HG03097 (cell line): ENCODE measurements at regions not wholly inside any gene's neighbourhood (a gene's known extent, or its start where the extent isn't known, plus 50 kb on each side); places are given as distances from the start of the nearest gene placed in this dataset.
"Not testable (repeated sequence)": the region's sequence is repeated elsewhere in the genome, so short reads cannot be mapped to it uniquely, and the experiment has no call there.

Experiments used
- ATAC-seq: cut with Tn5 transposase; IDR thresholded peaks from one replicate; pipeline ENCODE4 v1.9.1; 2021; ENCODE audit not compliant: unreplicated experiment, low FRiP score

DNA sequence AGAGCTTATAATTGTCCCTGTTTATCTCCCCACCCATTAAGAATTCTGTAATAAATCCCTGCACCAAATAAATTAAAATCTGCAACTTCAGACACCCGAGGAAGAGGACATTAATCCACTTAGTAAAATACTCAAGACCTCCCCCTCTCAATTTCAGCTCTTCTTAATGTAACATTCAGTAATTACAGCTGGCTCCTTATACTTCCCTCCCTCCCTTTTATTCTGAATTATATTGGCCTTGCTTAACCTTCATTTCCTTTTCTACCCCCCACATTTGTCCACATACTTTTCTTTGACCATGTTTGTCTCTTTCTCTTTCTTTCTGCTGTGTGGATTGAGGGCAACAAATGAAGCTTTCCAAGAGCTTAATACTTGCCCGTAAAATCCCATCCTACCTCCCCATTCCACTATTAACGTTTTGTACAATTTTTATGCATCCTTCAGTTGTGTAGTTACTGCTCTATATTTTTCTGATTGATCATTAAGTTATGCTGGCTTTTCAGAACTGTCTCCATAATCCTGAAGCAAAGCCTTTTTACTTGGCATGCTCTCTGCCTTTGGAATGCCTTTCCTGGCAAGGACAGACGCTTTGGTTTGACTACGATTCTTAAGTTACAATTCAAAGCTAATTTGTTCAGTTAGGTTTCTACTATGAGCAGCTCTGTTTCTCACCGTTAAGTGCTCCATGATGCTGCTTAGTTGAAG is 580.1 kb downstream of the ZEB2 start:
- ATAC-seq = no peak

DNA sequence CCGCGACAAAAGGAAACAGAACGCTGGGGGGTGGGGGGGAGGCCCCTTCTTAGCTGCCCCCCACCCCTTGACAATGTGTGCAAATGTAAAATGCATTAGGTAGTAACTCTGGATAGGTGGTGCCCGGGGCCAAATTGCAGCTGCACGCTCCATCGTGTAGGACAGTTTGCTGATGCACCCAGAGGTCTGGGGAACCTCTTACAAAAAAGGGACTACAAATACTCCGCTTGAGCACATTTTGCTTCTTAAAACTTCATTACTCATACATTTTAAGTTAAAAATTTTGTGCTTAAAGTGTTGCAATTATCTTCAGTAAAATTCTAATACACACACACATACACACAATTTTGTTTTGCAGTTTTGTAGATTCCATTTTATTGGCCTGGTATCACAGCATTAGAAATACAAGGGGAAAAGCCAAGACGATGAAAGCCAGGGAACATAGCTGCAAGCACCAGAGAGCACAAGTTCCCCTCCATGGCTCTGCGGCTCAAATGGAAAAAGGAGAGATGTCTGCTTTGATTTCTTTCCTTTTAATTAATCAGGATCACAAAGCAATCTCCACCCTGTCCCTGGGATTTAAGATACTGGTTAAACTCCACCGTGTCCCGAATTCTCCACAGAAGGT is 582.1 kb downstream of the ZEB2 start:
- no peak for ATAC-seq

DNA sequence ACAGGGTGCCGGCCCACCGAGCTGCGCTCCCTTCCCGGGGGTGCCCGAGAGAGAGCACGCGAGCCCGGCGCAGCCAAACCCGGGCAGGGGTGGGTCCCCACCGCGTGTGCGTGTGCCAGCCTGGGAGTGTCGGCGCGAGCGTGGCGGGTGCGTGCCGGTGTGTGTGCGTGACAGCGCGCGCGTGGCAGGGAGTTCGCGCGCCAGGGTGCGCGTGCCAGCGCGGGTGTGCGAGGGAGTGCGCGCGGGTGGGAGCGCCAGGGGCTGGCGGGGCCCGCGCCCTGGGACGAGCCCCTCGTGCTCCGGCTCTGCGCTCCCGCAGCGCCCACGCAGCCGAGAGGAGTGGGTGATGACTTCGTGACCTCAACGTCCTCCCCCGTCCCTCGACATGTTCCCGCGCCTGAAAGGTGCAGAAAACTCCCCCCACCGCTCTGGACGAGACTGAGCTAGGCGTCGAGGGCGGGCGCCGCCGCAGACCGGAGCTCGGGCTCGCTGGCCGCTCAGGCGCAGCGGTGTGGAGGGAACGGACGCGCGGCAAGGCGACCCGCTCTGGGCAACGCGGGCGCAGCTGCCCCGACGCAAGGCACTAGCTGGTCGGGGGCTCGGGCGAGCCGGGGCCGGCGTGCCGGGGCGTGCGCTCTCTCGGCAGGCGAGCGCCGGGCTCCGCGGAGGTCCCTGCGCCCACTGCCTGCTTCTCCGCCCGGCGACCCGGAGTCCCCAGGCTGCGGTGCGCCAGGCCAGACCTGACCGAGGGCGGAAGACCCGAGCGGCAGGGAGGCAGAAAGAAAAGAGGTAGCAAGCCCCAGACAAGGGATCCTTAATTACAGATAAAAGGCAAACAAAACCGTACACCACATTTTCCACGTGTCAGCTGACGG is 582.8 kb downstream of the ZEB2 start:
- peak; percentile 58 for ATAC-seq

DNA sequence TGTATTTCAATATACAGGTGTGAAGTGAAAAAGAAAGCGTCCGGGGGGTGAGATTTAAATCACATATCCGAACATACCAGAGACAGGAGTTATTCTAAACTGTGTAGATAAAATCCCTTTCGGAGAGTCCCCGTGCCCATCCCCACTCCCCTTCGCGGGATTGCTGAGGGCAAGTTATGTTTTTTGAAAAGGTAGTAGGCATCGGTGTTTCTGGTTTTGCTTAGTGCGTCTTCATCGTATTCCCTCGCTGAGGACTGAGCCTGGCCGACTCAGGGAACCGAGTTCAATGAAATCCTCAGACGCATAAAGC is 583.4 kb downstream of the ZEB2 start:
- no peak for ATAC-seq

DNA sequence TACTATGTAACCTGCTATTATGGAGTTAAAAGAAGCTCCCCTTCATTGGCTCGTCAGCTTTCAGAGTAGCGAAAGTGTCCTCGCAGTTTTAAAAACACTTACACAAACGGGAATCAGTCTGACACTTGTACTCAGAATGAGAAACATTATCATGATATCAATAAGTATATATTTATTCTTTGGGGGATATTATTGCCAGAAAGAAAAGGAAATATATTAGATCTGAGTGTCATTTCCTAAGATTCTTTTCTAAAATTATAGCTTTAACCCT is 584.5 kb downstream of the ZEB2 start:
- ATAC-seq = no peak

DNA sequence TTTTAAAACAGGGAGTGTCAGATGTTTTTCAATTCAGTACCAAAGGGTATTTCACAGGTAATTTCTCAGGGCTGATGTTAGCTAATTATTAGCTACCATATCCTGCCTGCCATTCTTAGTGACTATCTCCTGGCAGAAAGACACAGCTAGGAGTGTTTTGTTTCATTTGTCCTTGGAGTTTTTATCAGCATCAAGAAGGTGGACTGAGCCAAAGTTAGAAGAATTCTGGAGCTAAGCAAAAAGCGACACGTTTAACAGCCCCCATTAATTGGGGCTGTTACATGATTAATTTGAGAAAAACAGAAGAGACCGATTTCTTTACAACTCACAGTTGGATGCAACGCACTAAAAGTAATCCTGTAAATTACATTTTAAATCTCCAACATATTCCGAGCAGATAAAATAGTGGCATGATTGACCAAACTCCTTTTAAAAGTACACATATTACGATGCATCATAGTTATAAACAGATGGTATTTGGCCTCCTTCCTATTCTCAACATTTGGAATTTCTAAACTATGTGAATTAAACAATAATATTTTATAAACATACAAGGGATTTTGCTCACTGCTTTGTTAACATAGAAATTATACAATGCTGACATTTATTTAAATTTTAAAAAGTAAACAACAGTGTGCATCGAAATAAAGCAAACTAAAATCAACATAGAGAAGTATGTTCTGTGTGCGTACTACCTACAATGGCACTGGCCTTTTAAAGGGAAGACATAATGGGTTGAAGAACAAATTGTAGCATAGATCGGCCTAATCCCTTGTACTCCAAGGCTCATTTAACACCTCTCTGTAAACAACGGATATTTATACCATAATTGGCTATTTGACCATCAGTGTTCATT is 585.1 kb downstream of the ZEB2 start:
- peak; percentile 62 for ATAC-seq

DNA sequence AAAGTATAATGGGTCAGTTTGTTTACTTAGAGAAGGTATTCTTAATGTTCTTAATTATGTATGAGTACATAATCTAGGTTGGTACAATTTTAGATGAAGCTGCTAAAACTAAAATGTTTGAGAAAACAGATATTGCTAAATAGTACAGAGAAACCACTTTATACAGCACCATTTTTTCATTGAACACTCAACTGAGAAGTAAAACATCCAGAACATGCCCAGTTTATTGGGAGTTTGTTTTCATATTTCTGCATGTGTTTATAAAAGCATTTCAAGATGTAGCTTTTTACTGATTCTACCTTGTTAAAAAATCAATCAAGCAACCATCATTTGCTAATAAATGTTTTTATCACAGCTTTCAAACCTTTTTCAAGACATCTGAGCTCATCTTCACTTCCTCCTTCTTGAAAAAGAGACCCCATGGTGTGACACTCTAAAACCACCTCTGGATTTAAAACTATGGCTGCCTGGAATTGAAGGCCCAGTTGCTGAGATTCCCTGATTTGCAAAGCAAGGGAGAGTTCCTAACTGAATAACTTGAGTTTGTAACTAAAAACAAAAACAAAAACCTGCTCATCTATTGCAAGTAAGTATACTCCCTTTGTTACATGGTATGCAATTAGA is 585.9 kb downstream of the ZEB2 start:
- ATAC-seq = peak; percentile 1

DNA sequence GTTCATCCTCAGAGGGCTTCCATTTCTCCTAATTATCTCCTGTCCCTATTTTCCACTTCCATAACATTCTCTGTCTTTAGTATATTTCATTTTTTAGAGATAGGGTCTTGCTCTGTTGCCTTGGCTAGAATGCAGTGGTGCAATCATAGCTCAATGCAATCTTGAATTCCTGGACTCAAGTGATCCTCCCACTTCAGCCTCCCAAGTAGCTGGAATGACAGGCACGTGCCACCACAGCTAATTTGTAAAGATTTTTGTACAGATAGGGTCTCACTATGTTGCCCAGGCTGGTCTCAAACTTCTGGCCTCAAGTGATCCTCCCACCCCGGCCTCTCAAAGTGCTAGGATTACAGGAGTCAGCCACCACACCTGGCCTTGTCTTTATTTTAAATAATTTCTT is 589.0 kb downstream of the ZEB2 start:
- no peak for ATAC-seq

DNA sequence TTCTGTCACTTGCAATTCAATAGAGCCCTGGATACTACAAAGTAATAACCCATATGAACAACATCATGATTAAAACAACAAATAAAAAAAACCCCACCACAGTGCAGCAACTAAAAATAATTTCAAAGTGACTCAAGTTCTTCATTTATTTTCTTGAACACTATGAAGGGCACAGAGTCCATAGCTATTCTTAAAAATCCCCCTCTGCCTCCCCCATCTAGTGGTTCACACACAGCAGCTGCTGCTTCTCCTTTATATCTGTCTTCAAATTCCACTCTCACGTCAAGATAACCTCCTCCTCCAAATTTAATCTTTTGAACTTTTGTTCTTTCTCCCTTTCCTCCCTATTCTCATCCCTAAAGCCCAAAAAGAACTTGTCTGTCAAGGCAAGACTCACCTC is 591.3 kb downstream of the ZEB2 start:
- no peak for ATAC-seq

DNA sequence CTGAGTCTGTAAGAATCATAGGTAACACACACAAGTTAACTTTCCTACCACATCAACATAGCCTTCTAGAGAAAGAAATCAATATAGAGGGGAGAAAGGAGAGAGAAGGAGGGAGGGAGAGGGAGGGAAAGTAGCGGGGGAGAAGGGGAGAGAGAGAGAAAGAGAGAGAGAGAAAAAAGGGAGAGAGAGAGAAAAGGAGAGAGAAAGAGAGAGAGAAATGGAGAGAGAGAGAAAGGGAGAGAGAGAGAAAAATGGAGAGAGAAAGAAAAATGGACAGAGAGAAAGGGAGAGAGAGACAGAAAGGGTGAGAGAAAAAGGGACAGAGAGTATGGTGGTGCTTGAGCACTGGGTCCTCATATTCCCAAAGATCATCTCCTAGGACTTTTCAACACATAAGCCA is 591.7 kb downstream of the ZEB2 start:
- no peak for ATAC-seq

DNA sequence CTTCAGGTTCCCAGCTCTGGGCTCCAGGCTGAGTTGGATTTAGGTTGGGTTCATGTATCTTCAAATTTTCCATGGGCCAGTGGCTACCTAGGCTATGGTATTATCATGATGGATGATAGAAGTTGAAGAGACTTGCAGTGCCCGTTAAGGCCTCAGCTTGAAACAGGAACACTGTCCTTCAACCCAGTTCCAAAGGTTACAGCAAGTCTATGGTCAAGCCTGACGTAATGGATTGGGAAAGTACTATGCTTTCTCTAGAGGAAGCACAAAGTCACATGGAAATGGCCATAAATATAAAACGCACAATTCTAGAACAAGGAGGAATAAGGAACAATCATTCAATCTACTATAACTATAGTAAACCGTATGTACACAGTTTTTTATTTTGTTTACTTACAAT is 593.2 kb downstream of the ZEB2 start:
- no peak for ATAC-seq

DNA sequence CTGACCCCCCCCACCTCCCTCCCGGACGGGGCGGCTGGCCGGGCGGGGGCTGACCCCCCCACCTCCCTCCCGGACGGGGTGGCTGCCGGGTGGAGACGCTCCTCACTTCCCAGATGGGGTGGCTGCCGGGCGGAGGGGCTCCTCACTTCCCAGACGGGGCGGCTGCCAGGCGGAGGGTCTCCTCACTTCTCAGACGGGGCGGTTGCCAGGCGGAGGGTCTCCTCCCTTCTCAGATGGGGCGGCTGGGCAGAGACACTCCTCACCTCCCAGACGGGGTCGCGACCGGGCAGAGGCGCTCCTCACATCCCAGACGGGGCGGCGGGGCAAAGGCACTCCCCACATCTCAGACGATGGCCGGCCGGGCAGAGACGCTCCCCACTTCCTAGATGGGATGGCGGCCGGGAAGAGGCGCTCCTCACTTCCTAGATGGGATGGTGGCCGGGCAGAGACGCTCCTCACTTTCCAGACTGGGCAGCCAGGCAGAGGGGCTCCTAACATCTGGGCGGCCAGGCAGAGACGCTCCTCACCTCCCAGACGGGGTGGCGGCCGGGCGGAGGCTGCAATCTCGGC is 597.6 kb downstream of the ZEB2 start:
- not testable (repeated sequence) for ATAC-seq

DNA sequence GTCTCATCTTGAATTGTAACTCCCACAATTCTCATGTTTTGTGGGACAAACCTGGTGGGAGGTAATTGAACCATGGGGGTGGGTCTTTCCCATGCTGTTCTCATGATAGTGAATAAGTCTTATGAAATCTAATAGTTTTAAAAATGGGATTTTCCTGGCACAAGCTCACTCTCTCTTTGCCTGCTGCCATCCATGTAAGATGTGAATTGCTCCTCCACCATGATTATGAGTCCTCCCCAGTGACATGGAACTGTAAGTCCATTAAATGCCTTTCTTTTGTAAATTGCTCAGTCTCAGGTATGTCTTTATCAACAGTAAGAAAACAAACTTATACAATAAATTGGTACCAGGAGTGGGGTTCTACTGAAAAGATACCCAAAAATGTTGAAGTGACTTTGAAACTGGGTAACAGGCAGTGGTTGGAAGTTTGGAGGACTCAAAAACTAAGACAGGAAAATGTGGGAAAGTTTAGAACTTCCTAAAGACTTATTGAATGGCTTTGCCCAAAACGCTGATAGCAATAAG is 601.4 kb downstream of the ZEB2 start:
- no peak for ATAC-seq

DNA sequence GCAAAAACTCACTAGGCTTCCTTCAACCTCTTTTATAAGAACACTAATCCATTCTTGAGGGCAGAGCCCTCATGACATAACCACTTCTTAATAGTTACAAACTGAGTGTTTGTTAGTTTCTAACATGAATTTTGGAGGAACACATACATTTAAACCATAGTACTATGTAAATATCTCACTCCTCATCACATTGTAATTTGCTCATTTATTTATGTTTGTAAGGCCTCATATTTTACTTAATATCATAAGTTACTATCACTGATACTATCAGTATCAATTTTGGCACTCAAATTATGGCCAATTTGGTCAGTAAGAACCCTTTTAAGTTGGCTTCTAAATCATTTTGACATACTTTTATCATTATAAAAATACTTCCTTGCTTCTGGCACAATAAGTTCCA is 603.1 kb downstream of the ZEB2 start:
- ATAC-seq = no peak

DNA sequence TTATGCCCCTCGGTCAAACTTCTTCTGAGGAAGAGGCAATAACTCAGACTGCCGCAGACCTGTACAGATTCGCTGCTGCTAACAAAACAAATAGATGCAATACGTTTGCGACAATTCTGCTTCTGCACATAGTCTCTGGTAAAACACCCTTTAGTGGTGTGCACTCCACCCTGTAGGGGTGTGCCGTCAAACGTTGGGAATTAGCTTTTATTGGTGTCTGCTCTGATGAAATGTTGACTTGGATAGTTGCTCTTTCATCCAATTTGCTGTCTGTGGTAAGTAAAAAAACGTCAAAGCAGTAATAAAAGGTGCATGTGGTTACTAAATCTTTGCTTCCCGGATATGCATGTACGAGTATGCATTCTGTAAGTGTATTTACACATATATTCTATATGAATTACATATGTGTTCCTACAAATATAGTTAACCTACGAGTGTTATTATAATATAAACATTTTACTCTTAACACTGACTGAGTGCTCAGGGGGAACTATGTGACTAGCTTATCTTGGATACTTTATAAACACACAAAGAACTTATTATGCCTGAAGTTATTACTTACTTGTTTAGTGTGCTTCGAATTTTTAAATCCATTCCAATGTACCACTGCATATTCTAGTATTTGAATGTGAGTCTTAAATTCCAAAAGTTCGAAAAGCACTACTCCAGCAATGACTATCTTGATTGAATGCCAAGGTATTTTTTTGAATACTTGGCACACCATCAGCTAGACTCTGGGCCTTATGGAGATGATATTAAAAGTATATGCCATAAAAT is 610.2 kb downstream of the ZEB2 start:
- no peak for ATAC-seq

DNA sequence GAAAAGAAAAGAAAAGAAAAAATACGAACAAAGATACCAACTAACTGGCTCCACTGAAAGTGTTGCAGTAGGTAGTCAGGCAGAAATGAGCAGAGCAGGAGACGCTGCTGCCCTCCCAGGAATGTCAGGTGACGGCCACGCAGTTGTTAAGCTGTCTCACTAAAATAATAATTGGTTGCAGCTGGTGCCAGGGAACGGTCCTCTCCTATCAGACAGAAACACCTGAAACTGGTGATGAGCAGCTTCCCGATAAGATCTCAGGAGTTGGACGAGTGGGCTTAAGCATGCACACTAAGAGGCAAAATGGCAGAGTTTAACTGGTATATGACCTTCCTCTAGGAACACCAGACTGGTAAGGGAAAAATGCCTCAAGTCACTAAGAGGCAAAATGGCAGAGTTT is 611.1 kb downstream of the ZEB2 start:
- no peak for ATAC-seq

DNA sequence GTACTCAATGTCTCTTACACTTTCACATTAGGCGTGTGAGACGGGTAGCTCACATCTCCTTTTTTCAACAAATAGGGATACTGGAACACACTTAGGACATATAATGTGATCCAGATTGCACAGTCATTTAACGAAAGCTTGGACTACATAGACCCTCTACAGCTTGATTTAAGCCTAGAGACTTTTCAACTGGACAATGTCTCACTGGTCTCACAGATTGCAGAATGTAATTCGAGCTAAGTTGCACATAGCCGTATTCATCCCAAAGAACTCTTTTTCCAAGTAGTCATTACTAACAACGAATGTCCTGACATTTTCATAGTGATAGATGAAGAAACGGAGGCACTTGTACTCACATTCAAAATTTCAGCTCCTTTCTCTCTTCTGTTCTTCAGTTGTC is 612.1 kb downstream of the ZEB2 start:
- no peak for ATAC-seq

DNA sequence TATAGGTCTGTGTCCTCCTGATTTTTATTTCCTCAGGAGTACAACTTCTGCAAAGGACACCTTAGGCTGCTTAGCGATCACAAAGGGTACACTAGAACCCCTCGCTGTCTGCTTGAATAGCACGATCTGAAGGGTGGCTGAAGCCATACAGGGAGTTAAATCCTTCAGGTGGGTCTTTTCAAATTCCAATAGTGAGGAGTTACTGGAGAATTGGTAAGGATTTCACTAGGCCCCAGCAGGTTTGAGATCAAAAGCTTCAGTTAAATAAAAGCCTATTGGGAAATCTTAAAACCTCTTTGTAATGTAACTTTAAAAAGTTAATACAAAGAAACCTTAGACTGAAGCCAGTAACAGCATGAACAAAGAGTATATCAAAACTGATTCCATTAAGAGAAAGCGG is 613.1 kb downstream of the ZEB2 start:
- ATAC-seq = no peak

DNA sequence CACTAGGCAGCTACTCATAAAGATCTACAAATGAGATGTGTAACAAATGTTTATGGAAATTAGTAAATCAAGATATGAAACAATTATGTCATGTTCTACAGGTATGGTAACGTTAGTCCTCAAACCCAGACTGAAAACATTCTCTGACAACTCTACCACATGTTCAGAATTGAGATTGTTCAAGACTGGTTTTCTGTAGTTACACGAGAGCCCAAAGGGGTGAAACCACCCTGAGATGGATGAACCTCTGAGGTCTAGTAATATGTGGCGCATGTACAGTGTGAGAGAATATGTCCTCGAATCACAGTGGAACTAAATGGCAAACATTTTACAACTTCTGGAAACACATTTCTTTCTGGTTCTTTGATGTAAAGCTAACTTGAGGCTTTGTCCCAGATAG is 614.3 kb downstream of the ZEB2 start:
- ATAC-seq = no peak
